HG02970 (cell line): ENCODE measurements at regions not wholly inside any gene's neighbourhood (a gene's known extent, or its start where the extent isn't known, plus 50 kb on each side); places are given as distances from the start of the nearest gene placed in this dataset.

Source experiments
- ATAC-seq: cut with Tn5 transposase; IDR thresholded peaks from one replicate; pipeline ENCODE4 v1.9.1; 2021; ENCODE audit warnings: mild to moderate bottlenecking, moderate library complexity, moderate number of reproducible peaks; ENCODE audit not compliant: unreplicated experiment, low FRiP score

DNA sequence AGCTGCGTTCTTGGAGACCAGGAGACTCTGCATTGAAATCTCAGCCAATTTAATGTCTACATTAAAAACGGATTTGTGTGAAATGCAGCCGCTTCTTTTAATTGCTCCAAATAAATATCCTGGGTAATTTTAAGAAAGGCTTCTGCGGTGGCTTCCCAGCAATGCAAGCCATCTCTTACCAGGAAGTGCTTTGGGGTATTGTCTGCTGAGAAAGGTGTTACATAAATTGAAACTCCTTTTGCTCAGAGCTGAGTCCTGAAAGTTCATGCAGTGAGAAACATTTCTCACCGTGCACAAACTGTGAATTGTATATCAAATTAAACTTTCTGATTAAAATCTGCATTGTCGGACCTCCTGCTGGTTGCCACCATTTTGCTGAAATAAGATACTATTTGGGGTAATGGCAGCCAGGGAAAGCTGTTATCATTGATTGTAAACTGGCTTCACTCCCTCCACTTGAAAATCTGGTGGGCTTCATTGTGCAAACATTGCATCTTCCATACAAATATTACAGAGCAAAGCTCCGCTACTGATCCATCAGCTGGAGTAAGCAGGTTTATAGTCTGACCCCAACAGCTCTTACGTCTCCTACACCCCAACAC is 59.5 kb downstream of the ZIC5 start:
- no peak for ATAC-seq

DNA sequence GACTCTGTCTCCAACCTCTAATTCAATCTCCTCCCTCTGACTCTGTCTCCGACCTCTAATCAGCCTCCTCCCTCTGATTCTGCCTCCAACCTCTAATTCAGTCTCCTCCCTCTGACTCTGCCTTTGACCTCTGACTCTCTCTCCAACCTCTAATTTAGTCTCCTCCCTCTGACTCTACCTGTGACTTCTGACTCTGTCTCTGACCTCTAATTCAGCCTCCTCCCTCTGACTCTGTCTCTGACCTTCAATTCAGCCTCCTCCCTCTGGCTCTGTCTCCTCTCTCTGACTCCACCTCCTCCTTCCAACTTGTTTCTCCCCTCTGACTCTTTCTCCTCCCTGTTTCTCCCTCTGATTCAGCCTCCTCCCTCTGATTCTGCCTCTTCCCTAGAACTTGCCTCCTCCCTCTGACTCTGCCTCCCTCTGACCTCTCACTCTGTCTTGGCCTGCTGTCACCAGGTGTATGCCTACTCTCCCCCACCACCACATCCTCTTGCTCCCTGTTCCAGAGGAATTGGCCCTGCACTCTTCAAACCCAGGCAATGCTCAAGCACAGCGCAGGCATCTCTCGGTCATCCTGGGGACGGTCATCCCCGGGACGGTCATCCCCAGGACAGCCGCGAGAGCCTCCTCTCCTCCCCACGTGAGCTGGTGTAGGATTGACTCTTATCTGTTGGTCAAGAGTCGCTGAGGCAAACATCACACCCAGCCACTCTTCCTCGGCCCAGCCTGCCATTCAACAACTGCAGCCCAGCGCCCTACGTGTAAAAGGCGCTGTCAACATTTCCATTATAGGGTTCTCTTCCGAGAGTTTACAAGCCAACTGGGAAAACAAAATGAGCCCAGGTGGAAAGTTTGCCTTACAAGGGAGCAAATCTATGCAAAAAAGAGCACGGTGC is 60.2 kb downstream of the ZIC5 start:
- no peak for ATAC-seq

DNA sequence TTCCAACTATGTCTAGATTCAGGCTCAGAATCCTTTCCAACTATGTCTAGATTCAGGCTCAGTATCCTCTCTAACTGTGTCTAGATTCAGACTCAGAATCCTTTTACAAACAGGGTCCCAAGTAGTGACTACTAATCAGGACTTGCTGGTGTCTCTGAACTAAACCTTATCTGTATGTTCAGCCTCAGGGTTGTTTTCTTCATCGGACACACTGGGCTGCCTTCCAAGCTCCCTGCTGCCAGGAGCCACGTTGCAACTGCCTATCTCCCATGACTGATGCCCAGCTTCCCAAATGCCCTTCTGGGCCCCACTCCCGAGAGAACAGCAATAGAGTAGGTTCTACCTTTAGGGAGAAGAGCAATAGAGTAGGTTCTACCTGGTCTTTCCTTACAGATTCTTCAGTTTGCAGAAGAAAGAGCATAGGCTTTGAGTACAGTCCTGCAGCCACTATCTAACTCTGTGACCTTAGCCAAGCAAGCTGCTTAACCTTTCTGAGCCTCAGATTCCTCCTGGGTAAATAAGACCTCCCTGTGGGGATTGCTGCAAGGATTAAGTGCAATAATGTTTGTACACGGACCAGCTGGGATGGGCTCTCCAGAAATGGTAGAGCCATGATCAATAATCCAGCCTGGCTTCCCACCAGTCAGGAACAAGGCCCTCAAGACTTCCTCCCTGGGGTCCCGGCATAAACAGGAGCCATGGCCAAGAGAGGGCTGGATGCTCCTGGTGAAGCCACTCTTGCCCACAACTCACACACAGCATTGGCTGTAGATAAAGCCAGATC is 61.5 kb downstream of the ZIC5 start:
- ATAC-seq: no peak

DNA sequence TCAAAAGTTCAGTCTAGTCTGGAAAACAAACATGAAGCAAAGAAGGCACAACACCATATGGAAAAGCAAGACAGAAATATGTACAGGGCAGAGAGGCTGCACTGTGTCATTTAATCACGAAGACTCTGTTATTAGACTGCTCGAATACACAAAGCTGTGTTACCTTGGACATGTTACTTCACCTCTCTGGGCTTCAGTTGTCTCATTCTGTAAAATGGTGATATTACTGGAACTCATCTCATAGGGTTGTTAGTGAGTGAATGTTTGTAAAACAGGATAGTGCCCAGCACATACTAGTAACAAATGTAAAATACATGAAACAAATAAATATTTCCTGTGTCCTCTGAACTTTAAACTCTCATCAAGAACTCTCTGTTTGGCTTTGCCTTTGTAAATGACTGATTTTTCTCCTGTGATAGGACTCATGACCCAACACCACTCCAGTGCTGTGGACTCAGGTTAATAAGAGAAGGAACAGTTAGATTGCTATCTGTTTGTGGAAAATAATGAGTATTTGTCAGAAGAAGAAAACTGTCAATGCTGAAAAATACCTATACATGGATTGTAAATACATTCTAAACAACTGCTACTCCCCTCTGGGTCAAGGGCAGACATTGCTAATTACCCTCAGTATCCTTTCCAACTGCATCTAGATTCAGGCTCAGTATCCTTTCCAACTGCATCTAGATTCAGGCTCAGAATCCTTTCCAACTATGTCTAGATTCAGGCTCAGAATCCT is 62.3 kb downstream of the ZIC5 start:
- ATAC-seq: no peak

DNA sequence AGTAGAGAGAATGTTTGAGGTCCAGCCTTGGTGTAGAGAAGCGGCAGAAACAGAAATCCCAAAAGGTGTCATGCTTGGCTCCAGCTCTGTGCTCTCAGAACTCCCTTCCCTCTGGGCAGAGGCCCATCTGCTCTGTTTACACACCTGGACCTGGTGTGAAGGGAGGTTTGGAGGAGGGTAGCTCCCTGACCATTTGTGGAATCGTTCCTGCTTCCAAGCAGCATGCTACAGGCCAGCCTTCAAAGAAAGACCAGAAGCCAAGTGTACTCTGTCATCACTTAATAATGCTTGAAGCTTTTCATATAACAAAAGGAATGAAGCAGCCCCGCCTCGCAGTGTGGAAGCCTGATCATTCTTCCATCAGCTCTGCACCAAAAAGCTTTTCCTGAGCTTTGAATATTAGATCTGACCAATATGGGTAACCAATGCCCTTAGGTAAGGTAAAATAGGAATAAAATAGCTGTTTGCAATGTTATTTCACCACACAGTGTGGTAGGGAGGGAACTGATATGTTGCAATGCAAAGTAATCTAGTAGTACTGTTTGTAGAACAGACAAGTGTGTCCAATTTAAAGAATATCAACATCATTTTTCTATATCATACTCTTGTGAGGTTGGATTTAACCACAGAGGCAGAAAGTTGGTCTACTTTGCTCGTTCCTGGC is 63.3 kb downstream of the ZIC5 start:
- ATAC-seq: no peak

DNA sequence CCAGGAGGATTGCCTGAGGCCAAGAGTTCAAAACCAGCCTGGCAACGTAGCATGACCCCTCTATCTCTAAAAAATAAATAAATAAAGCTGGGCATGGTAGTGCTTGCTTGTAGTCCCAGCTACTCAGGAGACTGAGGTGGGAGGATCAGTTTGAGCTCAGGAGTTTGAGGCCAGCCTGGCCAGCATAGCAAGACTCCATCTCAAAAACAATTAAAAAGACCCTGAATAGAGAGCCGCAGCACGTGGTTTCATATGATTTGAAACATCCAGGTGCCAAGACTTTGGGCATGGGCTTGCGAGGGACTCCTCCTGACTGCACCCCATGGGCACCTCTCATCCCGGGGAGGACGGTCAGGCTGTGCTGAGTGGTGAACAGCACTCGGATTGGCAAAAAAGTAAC is 63.9 kb downstream of the ZIC5 start:
- no peak for ATAC-seq

DNA sequence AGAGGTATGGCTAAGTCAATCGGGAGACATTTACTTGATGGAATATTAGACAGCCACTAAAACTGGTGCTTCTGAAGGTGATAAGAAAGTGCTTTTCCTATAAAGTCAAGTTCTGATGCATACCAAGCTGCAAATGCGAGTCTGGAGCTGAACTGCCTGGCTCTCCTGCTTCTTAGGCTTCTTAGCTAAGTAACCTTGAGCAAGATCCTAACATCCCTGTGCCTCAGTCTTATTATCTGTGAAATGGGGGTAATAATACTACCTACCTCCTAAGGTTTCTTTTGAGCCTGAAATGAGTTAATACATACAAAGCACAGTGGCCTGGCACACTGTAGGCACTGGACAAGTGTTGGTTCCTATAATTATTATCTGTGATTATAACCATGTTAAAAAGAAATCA is 64.5 kb downstream of the ZIC5 start:
- no peak for ATAC-seq

DNA sequence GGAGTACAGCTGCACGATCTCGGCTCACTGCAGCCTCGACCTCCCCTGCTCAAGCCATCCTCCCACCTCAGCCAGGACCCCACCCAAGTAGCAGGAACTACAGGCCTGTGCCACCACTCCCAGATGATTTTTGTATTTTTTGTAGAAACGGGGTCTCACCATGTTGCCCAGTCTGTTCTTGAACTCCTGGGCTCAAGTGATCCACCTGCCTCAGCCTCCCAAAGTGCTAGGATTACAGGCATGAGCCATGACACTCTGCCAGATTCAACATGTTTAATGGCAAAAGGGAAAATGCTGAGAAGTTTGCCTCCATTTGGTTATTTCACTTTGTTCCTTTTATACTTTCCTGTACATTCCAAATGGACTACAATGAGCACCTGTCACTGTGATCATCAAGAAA is 65.8 kb downstream of the ZIC5 start:
- ATAC-seq: no peak

DNA sequence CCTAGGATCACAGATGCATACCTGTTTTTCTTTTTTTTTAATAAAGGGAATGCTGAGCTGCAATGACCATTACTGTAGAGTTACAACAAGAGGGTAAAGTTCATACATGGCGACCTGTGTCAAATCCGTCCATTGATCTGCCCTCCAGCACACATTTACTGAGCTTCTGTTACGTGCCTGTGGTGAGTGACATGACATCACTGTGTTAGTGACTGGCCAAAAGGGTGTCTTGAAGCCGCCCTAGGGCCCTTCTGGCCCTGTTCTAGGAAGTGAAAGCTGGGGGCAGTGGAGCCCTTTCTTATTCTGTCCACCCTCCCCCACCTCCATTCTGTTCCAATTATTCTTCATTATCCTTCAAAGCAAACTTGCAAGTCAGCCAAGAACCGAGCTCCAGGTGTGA is 66.3 kb downstream of the ZIC5 start:
- no peak for ATAC-seq

DNA sequence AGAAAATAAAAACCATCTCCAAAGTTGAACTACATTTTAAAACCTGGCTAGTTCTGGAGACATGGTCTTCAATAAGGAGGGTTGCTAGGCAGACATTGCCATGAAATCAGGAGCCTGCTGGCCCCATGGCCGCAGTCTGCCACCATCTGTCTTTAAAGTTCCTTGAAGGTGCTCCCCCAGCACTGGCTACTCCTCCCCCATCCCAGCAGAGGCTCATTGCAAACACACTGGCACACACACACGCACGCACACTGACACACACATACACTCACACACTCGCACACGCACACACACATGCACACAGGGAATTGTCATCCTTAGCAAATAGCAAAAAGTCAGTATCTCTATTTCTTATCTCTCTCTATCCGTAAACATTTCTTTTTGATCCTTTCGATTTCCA is 68.4 kb downstream of the ZIC5 start:
- ATAC-seq: no peak

DNA sequence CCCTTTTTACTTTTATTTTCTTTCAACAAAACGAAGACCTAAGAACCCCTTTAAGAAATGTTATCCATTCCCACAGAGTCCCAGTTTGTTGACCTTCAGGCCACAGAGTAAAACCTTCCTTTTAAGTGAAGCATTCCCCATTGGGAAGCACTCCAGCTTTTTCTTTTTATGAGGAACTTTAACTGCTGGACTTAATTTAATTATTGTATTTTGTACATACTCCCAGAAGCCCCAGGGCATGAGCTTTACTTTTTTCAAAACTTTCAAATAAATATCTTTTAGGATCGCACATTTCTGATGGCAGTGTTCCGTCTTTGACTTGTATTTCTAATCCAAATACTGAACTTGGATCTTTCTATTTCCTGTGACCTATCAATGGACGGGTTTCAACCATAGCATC is 68.9 kb downstream of the ZIC5 start:
- ATAC-seq: no peak

DNA sequence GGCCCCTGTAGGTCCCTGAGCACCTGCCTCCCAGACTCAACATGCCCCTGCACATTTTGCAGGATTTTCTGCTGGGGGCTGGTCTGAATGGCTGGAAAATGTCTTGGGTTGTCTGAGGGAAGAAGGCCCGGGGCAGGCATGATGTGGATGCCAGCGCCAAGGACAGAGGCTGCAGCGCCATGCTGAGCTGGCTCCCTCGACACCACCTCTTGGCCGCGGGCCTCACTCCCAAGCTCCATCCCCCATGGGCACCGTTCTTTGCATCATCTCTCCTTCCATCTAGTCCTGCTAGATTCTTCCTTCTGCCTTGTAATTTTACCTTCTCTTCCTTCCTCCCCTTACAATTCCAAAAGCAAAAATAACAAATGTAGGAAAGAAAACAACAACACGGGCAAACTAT is 70.6 kb downstream of the ZIC5 start:
- ATAC-seq: no peak

DNA sequence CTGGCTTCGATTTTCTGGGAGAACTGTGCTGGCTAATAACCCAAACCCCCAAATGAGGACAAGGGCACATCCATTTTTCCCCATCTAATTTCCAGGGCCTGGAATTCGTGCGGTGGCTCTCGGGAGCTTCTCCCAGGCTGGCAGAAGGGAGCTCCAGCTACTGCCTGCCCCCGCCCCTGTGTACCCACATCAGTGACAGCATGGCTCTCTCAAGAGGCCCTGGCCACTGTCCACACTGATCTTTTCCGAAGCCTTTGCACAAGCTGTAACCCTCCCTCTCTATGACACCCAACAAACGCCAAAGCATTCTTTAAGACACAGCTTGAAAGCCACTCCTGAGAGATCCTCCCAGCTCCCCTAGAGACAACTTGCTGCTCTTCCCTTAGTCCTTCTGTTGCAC is 73.1 kb downstream of the ZIC5 start:
- no peak for ATAC-seq

DNA sequence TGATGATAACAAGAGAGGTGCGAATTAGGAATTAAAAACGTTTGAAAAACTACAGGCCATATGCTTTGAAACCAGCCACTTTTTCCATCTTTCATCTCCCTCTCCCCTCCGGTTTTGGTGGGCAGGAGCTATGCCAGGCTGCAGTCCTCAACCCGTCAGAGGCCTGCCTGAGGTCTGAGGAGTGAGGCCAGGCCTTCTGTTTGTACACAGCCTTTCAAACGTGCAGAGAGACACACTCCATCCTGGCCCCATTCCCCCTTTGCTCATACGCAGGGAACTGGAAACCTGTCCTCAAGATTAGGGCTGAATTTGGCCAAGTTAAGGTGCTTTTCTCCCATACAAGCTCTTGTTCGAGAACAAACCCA is 74.5 kb downstream of the ZIC5 start:
- ATAC-seq: no peak

DNA sequence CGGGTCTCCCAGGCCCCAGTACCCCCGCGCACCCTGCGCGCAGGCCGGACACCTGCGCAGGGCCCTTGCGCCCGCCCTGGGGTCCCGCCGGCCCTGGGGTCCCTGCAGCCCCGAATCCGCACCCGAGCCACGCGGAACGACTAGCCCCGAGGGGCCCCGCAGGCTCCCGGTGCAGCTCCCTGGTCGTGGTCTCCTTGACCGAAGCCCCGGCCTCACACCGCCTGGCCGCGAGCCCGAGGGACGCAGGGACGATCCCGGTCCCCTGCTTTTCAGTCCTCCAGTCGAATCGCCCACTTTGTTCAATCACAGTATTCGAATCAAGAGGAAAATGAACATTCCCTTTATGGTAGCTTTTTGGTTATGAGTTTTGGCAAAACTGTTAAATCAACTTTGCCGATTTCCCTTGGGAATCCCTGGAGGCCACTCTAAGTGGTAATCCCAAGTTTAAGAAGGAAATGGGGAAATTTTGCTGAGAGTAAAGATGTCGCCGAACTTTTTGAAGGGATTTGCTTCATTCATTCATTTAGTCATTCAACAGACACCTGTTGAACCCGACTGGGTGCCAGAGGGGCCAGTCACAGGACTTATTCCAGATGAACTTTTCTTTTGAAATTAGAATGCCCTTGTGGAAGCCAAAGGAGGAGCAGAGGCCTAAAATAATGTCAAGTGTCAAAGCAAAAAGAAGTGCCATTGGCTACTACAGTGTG is 75.0 kb downstream of the ZIC5 start:
- no peak for ATAC-seq

DNA sequence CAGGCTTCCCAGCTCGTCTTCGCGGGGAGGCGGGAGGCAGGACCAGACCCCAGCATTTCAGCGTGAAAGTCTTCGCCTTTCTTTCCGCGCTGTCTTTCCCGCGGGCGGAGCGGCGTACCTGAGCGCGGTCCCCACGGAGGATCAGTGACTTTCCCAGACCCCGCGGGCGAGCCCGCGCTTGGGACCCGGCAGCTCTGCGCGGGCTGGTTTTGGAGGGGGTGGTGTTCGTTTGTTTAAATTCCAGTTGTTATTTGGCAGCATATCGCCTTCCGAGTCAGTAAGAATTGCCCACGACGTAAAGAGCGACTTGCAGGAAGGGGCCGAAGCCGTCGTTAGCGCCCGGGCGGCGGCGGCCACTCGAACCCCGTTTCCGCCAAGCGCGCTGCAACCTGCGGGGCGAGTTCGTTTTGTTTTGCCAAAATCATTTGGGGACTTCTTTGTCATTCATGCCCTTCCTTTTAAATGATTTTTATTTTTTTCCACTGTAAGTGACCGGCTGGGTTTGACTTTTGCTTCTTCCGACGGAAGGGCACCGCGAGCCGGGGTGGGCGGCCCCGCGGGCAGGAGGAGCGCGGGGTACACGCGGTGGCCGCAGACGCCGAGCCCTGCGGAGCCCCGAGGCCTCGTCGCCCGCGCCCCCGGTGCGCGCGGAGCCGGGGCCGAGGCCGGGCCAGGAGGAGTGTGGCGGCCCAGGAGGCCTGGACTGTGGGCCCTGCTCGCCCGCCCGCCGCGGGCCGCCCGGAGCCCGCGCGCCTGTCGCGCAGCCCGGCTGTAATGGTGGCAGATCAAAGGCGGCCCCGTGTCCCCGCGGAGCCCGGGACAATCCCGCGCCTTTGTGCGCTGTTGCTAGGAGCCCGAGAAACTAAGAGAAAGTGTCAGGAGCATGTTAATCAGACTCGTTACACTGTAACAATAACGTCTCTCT is 75.9 kb downstream of the ZIC5 start:
- no peak for ATAC-seq

DNA sequence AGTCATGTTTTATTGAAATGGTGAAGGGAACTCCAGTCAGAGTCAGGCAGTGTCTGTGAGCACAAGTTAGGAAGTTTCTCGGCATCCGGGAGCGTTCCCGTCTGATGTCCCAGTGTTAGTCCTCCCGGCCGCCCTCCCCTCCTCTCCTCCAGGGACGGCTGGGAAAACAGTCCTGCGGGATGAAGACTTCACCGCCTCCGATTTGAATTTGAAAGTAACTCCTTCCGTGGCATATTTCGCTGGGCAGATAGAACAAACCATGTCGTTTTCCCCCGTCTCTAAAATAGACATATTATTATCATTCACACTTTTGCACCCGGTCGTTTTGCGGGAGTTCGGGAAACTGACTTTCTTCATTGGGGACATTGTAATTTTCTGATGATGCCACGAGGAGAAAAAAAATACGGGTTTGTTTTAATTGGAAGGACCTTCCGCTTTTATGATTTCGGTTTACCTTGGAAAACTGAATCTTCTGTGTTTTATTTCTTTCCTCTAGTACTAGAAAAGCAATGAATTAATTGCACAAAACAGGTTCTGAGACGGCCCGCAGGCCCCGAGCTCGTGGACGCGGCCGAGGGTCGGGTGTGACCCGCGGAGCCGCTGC is 76.6 kb downstream of the ZIC5 start:
- no peak for ATAC-seq

DNA sequence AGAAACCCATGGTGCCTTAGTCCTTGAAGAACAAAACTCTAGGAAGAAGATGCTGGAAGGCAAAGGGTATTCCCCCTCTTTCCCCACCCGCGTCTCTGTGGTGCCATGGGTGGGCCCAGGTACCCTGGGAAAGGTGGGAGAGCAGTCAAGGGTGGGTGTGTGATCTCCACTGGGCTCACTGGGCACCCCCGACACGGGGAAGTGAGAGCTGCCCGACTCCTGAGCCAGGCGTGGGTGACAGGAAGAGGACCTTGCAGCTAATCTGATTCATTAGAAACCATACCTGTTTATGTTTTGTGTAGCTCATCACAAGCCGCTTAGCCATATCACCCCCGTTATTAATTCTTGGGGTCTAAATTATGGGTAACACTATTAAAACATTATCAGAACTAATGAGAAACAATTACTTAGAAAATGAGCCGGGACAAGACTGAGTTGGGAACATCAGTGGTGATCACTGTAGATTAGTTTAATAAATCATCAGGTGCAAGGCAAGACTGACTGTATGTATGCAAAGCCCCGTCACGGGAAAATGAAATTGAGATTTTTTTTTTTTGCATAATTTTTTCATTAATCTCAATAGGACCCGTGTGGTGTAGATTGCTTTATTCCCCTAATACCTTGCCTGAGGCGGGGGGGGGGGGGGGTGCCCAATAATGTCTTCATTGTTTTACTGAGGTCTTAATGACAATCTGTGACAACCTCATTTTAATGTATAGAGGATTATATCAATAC is 77.3 kb downstream of the ZIC5 start:
- no peak for ATAC-seq
